ENCODE measurements at regions not wholly inside any gene's neighbourhood (a gene's known extent, or its start where the extent isn't known, plus 50 kb on each side); places are given as distances from the start of the nearest gene placed in this dataset.

DNA sequence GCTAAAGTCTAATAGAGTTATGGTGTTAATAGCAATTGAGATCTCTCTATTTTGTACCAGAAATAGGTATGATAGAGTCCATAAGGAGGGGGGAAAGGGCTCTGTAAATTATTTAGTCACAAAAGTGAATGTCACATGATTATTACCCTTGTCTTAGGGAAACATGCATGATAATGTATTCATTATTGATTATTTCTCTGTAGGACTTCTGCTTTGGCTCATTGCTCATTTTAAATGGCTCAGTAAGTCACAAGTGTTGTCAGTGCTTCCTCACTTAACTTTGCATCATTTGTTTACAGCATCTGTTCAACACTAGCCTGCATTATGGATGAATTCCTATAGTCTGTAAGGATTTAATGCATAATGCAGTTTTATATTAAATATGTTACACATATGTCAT, 788.8 kb upstream of the EDIL3 start:
- H3K4me2 ChIP-seq (ENCODE audit: low read depth, low read length), result no peak overlapping the region
- no peaks in the 10 kb centered on the region for H3K4me1 ChIP-seq (ENCODE audit: insufficient read depth, low read length)
- H3K27me3 ChIP-seq (ENCODE audit: control insufficient read depth in 1 of 2, insufficient read depth in 2 of 2, low read length in 2 of 2), result no peaks in the 10 kb centered on the region
- H3K9me3 ChIP-seq (ENCODE audit: low read length), result no peaks in the 10 kb centered on the region
- no TSS peak for BruUV-seq (replicated peaks)
- H3K4me3 ChIP-seq (replicated peaks in 1 of 3; ENCODE audit: insufficient read depth in 1 of 3, low read depth in 2 of 3, low read length in 3 of 3), result no peak overlapping the region
- no peaks in the 10 kb centered on the region for H3K79me2 ChIP-seq (ENCODE audit: insufficient read depth, low read length)
- DNase-seq (ENCODE audit: low spot score) (no peak), ATAC-seq (no peak), FAIRE-seq (no peak)
- POLR2A ChIA-PET, result no interaction called here
- H2AFZ ChIP-seq (ENCODE audit: low read length), result no peak overlapping the region
- no peak overlapping the region for H3K27ac ChIP-seq (ENCODE audit: extremely low read length, insufficient read depth, low read length)
- H3K36me3 ChIP-seq (replicated peaks in 1 of 2; ENCODE audit: control insufficient read depth in 1 of 2, insufficient read depth in 2 of 2, low read length in 2 of 2), result no peaks in the 10 kb centered on the region
- no peaks in the 10 kb centered on the region for H4K20me1 ChIP-seq (ENCODE audit: insufficient read depth, low read length)
- H3K9ac ChIP-seq (ENCODE audit: insufficient read depth, low read depth, low read length), result no peak overlapping the region
- in situ Hi-C loops (cut with HindIII; ENCODE audit: extremely low pct_ligation_motif_present, low pct_unique_long_range_greater_than_20kb), result no loop called here
- CTCF ChIA-PET (ENCODE audit: low intra/inter-chr PET ratio, low total read pairs), result no interaction called here
- intact Hi-C loops (cut with micrococcal nuclease; ENCODE audit: unreplicated experiment), result no loop called here
- TF ChIP-seq NPAS2 (CRISPR knock-in tag; IDR thresholded peaks at IDR 0.05; ENCODE audit: borderline replicate concordance), result no peak
- no peak for TF ChIP-seq NFRKB (IDR thresholded peaks at IDR 0.05)
- TF ChIP-seq, protein P1, sequence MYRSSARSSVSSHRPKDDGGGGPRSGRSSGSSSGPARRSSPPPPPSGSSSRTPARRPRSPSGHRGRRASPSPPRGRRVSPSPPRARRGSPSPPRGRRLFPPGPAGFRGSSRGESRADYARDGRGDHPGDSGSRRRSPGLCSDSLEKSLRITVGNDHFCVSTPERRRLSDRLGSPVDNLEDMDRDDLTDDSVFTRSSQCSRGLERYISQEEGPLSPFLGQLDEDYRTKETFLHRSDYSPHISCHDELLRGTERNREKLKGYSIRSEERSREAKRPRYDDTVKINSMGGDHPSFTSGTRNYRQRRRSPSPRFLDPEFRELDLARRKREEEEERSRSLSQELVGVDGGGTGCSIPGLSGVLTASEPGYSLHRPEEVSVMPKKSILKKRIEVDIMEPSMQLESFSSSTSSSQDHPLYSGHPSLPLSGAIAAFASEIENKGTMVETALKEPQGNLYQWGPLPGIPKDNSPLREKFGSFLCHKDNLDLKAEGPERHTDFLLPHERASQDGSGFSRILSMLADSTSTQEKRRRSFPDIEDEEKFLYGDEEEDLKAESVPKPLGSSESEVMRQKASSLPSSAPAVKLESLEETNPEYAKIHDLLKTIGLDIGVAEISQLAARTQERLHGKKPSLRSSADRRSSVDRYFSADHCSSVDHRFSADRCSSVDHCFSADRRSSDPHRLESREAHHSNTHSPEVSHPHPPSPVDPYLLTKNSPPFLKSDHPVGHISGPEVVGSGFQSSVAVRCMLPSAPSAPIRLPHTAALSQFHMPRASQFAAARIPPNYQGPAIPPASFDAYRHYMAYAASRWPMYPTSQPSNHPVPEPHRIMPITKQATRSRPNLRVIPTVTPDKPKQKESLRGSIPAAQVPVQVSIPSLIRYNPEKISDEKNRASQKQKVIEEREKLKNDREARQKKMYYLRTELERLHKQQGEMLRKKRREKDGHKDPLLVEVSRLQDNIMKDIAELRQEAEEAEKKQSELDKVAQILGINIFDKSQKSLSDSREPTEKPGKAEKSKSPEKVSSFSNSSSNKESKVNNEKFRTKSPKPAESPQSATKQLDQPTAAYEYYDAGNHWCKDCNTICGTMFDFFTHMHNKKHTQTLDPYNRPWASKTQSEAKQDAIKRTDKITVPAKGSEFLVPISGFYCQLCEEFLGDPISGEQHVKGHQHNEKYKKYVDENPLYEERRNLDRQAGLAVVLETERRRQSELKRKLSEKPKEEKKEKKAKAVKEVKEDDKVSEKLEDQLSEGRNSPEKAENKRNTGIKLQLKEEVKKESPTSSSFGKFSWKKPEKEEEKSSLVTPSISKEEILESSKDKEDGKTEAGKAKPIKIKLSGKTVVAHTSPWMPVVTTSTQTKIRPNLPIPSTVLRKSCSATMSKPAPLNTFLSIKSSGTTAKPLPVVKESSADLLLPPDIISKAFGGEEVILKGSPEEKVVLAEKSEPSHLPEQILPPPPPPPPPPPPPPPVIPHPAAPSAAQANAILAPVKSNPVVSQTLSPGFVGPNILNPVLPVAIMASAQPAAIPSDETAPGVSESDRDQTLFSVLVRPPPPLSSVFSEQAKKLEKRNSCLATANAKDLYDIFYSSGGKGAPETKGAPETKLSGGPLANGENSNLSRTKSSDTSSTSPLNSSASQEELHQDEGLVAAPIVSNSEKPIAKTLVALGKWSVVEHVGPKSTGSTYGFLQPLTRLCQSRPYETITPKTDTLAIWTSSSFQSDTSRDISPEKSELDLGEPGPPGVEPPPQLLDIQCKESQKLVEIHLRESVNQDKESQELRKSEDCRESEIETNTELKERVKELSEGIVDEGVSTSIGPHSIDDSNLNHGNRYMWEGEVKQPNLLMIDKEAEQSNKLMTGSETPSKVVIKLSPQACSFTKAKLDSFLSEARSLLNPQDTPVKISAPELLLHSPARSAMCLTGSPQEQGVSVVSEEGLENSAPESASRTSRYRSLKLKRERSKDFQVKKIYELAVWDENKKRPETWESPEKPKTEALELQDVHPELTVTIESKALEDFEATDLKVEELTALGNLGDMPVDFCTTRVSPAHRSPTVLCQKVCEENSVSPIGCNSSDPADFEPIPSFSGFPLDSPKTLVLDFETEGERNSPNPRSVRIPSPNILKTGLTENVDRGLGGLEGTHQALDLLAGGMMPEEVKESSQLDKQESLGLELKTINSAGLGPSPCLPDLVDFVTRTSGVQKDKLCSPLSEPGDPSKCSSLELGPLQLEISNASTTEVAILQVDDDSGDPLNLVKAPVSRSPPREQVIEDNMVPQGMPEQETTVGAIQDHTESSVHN (CRISPR knock-in tag; IDR thresholded peaks at IDR 0.05), result no peak
- TF ChIP-seq, protein P2, sequence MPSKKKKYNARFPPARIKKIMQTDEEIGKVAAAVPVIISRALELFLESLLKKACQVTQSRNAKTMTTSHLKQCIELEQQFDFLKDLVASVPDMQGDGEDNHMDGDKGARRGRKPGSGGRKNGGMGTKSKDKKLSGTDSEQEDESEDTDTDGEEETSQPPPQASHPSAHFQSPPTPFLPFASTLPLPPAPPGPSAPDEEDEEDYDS (CRISPR knock-in tag; IDR thresholded peaks at IDR 0.05), result no peak
- TF ChIP-seq SAFB2 (CRISPR knock-in tag; IDR thresholded peaks at IDR 0.05; ENCODE audit: borderline replicate concordance, low read depth), result no peak
- TF ChIP-seq HIC2 (CRISPR knock-in tag; IDR thresholded peaks at IDR 0.05; ENCODE audit: low read depth), result no peak
- no peak for TF ChIP-seq CEBPB (IDR thresholded peaks at IDR 0.05; ENCODE audit: borderline replicate concordance, low read depth, low read length)
- TF ChIP-seq FOXP1 (IDR thresholded peaks at IDR 0.05), result no peak
- TF ChIP-seq FOXP1 (CRISPR knock-in tag; IDR thresholded peaks at IDR 0.05), result no peak
- no peak for TF ChIP-seq ZNF337 (CRISPR knock-in tag; IDR thresholded peaks at IDR 0.05; ENCODE audit: borderline replicate concordance, low read depth)
- no peak for TF ChIP-seq ZNF24 (IDR thresholded peaks at IDR 0.05)
- TF ChIP-seq ZSCAN29 (CRISPR knock-in tag; conservative IDR thresholded peaks at IDR 0.05), result no peak
- TF ChIP-seq, protein P3, sequence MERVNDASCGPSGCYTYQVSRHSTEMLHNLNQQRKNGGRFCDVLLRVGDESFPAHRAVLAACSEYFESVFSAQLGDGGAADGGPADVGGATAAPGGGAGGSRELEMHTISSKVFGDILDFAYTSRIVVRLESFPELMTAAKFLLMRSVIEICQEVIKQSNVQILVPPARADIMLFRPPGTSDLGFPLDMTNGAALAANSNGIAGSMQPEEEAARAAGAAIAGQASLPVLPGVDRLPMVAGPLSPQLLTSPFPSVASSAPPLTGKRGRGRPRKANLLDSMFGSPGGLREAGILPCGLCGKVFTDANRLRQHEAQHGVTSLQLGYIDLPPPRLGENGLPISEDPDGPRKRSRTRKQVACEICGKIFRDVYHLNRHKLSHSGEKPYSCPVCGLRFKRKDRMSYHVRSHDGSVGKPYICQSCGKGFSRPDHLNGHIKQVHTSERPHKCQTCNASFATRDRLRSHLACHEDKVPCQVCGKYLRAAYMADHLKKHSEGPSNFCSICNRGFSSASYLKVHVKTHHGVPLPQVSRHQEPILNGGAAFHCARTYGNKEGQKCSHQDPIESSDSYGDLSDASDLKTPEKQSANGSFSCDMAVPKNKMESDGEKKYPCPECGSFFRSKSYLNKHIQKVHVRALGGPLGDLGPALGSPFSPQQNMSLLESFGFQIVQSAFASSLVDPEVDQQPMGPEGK (CRISPR knock-in tag; IDR thresholded peaks at IDR 0.05), result no peak

Measured in HepG2 (cell line).